Esophagus muscularis mucosa (tissue), 4 donors: ENCODE measurements at regions not wholly inside any gene's neighbourhood (a gene's known extent, or its start where the extent isn't known, plus 50 kb on each side); places are given as distances from the start of the nearest gene placed in this dataset.

ENCODE experiments used
- CTCF ChIP-seq, 3 experiments: fragments of 200-600 bp in 2 of 3; fragments of 450-650 bp in 1 of 3; sonication (generic) in 2 of 3; IDR thresholded peaks; one replicate each; pipeline ENCODE4 v1.5.1; 2017 to 2019; ENCODE audit warnings: antibody characterized with exemption in 3 of 3, mild to moderate bottlenecking in 2 of 3, moderate library complexity in 1 of 3
- EP300 ChIP-seq: sonication (generic); formaldehyde crosslinking; IDR thresholded peaks from one replicate; pipeline ENCODE4 v1.6.1; 2017; ENCODE audit warnings: antibody characterized with exemption
- POLR2A ChIP-seq: fragments of 450-650 bp; IDR thresholded peaks from one replicate; pipeline ENCODE4 v1.6.1; 2017; ENCODE audit warnings: antibody characterized with exemption, moderate library complexity, mild to moderate bottlenecking, low read depth
- POLR2AphosphoS5 ChIP-seq, 2 donors: sonication (generic); formaldehyde crosslinking; IDR thresholded peaks; one replicate each; pipeline ENCODE4 v1.6.1; 2017; ENCODE audit warnings: antibody characterized with exemption in 2 of 2

GRCh38 chr3:55190331-55190730 lies 262.5 kb upstream of the LRTM1 start:
- no peak for TF ChIP-seq POLR2A
- no peak for TF ChIP-seq CTCF (IDR thresholded peaks at IDR 0.05)
- no peak for TF ChIP-seq POLR2AphosphoS5 (IDR thresholded peaks at IDR 0.05)
- no peak for TF ChIP-seq EP300
